ENCODE measurements at regions not wholly inside any gene's neighbourhood (a gene's known extent, or its start where the extent isn't known, plus 50 kb on each side); places are given as distances from the start of the nearest gene placed in this dataset.

DNA sequence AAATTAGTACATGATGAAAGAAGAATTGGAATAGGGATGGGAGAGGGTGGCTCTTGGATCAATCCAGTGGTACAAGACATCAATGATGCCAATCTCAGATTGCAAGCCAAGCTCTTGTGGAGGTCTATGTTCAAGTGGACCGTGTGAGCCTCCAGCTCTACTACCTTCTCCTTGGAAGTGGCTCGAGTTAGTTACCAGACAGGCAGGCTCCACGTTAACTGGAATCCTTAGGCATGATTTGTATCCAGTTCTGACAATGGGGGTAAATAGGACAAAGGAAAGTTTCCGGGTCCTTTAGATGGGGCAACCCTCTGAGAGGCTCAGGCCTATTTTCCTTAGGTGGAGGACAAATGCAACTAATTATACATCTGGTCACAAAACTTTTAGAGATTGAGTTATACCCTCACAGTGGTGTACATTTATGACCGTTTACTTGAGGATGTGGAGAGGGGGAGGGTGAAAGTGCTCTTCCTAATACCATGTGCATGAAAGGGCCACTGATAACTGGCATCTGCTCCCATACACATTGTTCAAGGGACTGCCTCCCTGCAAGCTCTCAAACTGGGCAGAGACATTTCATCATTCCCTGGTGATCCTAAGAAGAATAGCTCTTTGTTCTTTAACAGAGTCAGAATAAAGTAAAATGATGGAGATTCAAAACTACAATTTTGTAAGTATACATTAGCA lies 180.2 kb downstream of the SOCS6 start:
- TF ChIP-seq EZH2phosphoT487 (IDR thresholded peaks at IDR 0.05) (no peak), CTCF (IDR thresholded peaks at IDR 0.05) (no peak), EZH2 (IDR thresholded peaks at IDR 0.05) (no peak)
